ENCODE measurements at regions not wholly inside any gene's neighbourhood (a gene's known extent, or its start where the extent isn't known, plus 50 kb on each side); places are given as distances from the start of the nearest gene placed in this dataset.

GRCh38 chr1:60598041-60598910, 484.1 kb upstream of the NFIA start:
- TF ChIP-seq, protein P1, sequence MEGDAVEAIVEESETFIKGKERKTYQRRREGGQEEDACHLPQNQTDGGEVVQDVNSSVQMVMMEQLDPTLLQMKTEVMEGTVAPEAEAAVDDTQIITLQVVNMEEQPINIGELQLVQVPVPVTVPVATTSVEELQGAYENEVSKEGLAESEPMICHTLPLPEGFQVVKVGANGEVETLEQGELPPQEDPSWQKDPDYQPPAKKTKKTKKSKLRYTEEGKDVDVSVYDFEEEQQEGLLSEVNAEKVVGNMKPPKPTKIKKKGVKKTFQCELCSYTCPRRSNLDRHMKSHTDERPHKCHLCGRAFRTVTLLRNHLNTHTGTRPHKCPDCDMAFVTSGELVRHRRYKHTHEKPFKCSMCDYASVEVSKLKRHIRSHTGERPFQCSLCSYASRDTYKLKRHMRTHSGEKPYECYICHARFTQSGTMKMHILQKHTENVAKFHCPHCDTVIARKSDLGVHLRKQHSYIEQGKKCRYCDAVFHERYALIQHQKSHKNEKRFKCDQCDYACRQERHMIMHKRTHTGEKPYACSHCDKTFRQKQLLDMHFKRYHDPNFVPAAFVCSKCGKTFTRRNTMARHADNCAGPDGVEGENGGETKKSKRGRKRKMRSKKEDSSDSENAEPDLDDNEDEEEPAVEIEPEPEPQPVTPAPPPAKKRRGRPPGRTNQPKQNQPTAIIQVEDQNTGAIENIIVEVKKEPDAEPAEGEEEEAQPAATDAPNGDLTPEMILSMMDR (optimal IDR thresholded peaks at IDR 0.05 in 1 of 3, IDR thresholded peaks at IDR 0.05 in 1 of 3, conservative IDR thresholded peaks at IDR 0.05 in 1 of 3; ENCODE audit: extremely low read depth in 1 of 3, insufficient read depth in 2 of 3, low read length in 3 of 3) = no peak
- no peak for TF ChIP-seq EZH2 (IDR thresholded peaks at IDR 0.05; ENCODE audit: low read length)

All from keratinocyte (primary cell).